Dendritic cell treated with granulocyte-macrophage colony-stimulating factor and Interleukin-4, amounts not matched to agents 40 ng/mL and 50 ng/mL, for 4 days (primary cell): ENCODE measurements at regions not wholly inside any gene's neighbourhood (a gene's known extent, or its start where the extent isn't known, plus 50 kb on each side); places are given as distances from the start of the nearest gene placed in this dataset.

Experiments used
- H3K27ac Mint-ChIP-seq: one replicate; pipeline ENCODE4 v1.8.0; 2022; ENCODE audit warnings: mild to moderate bottlenecking, mixed read lengths
- H3K27me3 Mint-ChIP-seq: one replicate; pipeline ENCODE4 v1.8.0; 2022; ENCODE audit warnings: mild to moderate bottlenecking, mixed read lengths
- H3K36me3 Mint-ChIP-seq: one replicate; pipeline ENCODE4 v1.8.0; 2022; ENCODE audit warnings: low read depth, mixed read lengths
- H3K4me1 Mint-ChIP-seq: one replicate; pipeline ENCODE4 v1.8.0; 2022; ENCODE audit warnings: low read depth, mixed read lengths
- H3K4me3 Mint-ChIP-seq: one replicate; pipeline ENCODE4 v1.8.0; 2022; ENCODE audit warnings: mild to moderate bottlenecking, moderate library complexity, mixed read lengths
- H3K9me3 Mint-ChIP-seq: one replicate; pipeline ENCODE4 v1.8.0; 2022; ENCODE audit warnings: mixed read lengths
- intact Hi-C: fragments of 100-400 bp; cut with micrococcal nuclease; formaldehyde crosslinking; loops from one replicate; pipeline ENCODE4 v1.15.0; 2022

DNA sequence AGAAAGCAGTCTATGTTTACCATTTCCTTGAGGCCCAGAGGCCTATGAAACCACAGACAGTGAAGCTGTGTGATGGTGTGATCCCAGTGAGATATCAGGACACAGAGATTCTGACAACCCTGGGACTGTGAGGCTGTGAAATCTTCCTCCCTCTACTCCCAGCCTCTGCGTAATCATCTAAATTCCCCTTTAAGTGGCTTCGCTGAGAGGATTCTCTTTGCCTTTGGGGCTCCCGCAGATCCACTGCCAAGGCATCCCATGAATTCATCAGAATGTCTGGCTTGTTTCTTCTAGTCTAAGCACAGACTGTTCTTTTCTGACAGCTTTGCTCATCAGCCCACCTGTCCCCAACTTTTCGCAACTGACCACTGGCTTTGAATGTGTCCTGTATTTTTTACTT is 901.2 kb upstream of the NR2F2 start:
- intact Hi-C loops: no loop called here
- Mint-ChIP-seq H3K9me3 (peaks cover 14% of the 10 kb centered on the region), H3K27me3 (no peaks in the 10 kb centered on the region), H3K4me3 (no peak overlapping the region), H3K27ac (no peak overlapping the region), H3K4me1 (no peaks in the 10 kb centered on the region), H3K36me3 (no peaks in the 10 kb centered on the region)

DNA sequence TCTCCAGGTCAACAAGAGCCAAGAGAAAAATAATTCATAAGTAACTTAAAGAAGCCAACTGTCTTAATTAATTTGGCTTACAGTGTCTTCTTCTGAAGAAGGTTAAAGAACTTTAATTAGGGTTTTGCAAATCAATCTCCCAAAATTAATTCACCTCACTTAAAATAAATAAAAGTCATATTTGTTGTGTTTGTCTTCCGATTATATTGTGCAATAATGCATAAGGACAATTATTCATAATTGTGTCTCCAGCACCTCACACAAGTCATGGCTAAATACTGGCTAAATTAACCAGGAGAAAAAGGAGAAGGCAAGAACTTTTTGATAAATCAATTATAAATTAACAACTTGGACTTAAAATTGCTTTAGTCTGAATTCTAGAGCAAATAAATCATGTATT is 899.0 kb upstream of the NR2F2 start:
- Mint-ChIP-seq H3K4me3 (no peak overlapping the region), H3K27ac (no peak overlapping the region), H3K27me3 (no peaks in the 10 kb centered on the region), H3K9me3 (peaks cover 14% of the 10 kb centered on the region), H3K4me1 (no peaks in the 10 kb centered on the region), H3K36me3 (no peaks in the 10 kb centered on the region)
- intact Hi-C loops: no loop called here

DNA sequence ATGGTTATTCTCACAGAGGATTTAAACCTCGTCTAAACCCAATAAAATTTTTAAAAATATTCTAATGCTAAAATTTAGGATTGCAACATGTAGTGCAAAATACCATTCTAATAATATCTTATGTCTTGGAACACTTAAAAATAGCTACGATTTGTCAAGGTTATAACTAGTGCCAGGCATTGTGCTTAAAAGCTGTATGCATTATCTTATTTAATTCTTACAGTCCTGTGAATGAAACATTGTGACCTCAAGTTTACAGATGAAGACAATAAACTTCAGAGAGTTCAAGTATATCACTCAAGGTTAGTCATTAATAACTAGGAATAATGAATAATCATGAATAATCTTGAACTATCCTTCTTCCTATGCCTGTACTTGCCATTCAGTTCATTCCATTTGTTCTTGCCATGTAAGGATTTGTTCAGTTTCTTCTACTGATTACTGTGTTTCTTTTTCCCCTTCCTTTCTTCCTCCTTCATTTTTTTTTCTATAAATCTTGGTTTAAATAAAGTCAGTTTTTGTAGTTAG is 897.6 kb upstream of the NR2F2 start:
- Mint-ChIP-seq H3K27me3 (no peaks in the 10 kb centered on the region), H3K4me1 (no peaks in the 10 kb centered on the region), H3K36me3 (no peaks in the 10 kb centered on the region), H3K4me3 (no peak overlapping the region), H3K9me3 (peaks cover 14% of the 10 kb centered on the region), H3K27ac (no peak overlapping the region)
- intact Hi-C loops: no loop called here

DNA sequence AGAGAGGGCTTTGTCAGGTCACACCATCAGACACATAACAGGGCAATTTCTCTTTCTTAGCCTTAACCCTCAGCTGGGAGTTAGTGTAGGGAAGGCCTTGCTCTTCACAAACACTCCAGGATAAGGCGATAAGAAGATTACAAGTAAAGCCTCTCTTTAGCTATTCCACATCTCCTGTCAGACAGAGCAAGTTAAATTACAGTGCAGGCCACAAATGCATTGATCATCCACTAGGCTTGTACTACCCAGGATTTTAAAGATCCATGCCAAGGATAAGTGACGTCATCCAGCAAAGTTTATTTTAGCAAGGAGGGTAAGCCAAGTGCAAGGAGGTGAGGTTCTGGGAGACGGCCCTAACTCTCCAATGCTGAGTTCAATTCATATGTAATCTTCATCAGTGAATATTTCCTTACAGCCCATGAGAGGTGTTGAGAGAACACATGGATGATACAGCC is 890.6 kb upstream of the NR2F2 start:
- intact Hi-C loops: no loop called here
- H3K9me3 Mint-ChIP-seq: no peaks in the 10 kb centered on the region
- H3K4me3 Mint-ChIP-seq: no peak overlapping the region
- H3K4me1 Mint-ChIP-seq: no peaks in the 10 kb centered on the region
- no peaks in the 10 kb centered on the region for H3K36me3 Mint-ChIP-seq
- H3K27me3 Mint-ChIP-seq: peaks cover 2% of the 10 kb centered on the region
- H3K27ac Mint-ChIP-seq: no peak overlapping the region

DNA sequence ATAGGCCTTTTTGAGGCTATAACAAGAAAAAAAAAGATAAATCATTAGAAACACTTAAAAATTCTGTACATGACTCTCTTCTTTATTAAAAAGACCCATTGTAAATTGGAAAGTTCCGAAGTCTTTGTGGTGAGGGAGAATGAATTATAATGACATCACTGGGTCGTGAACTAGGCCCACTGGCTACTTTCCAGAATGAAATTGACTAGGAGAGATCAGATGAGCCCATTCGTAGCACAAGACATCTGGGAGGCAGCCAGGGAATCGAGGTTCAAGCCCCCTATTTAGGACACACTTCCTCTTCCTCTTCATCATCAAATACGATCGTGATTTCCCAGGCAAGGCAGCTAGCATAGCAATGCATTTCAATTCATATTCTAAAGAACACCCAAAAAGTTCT is 889.8 kb upstream of the NR2F2 start:
- H3K27ac Mint-ChIP-seq: no peak overlapping the region
- intact Hi-C loops: no loop called here

DNA sequence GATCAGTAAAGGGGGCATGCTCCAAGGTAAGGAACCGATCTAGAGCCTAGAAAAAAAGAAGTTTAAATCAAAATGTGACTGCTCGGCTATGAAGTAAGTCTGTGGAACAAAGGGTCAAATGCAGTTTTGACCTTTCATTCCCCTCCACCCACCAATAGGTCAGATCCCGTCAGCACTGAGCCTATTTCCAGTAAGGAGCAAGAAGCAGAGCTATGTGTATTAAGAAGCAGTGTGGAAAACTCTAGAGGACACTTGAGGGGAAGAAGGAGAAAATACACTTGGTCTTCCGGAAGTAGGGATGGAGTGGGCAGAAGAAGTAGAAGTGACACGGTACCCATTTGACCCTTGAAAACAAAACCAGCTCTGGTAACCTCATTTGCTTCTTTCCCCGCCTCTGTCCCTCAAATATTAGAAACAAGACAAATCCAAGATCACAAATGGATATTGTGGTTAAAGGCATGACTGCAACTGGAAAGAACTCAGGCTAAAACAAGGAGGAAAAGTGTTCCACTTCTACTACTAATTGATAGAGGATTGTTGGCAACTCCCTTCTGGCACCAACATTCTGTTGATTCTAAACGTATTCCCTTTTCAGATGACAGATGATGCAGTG is 888.3 kb upstream of the NR2F2 start:
- H3K27me3 Mint-ChIP-seq: peaks cover 2% of the 10 kb centered on the region
- H3K9me3 Mint-ChIP-seq: no peaks in the 10 kb centered on the region
- H3K4me1 Mint-ChIP-seq: no peaks in the 10 kb centered on the region
- intact Hi-C loops: no loop called here
- no peak overlapping the region for H3K4me3 Mint-ChIP-seq
- no peak overlapping the region for H3K27ac Mint-ChIP-seq
- H3K36me3 Mint-ChIP-seq: no peaks in the 10 kb centered on the region

More for the DNA sequence above, 889.8 kb upstream of the NR2F2 start:
- no peaks in the 10 kb centered on the region for H3K36me3 Mint-ChIP-seq
- H3K9me3 Mint-ChIP-seq: no peaks in the 10 kb centered on the region
- H3K27me3 Mint-ChIP-seq: peaks cover 2% of the 10 kb centered on the region
- no peaks in the 10 kb centered on the region for H3K4me1 Mint-ChIP-seq
- no peak overlapping the region for H3K4me3 Mint-ChIP-seq

DNA sequence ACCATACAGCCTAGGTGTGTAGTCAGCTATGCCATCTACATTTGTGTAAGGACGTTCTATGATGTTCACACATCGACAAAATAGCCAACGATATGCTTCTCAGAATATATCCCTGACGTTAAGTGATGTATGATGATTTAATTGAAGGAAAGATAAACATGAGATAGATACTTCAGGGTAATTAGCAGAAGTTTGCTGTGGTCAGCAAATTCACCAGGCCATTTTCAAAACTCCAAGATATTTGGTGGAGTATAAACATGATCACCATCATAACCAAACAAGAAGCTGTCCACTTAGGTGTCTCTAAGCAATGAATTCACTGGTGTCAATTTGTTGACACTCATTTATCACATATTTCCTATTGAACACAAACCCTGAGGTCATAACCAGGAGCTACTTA is 885.6 kb upstream of the NR2F2 start:
- no peaks in the 10 kb centered on the region for H3K27me3 Mint-ChIP-seq
- H3K4me3 Mint-ChIP-seq: no peak overlapping the region
- H3K4me1 Mint-ChIP-seq: no peaks in the 10 kb centered on the region
- H3K27ac Mint-ChIP-seq: no peak overlapping the region
- H3K36me3 Mint-ChIP-seq: no peaks in the 10 kb centered on the region
- intact Hi-C loops: no loop called here
- no peaks in the 10 kb centered on the region for H3K9me3 Mint-ChIP-seq

DNA sequence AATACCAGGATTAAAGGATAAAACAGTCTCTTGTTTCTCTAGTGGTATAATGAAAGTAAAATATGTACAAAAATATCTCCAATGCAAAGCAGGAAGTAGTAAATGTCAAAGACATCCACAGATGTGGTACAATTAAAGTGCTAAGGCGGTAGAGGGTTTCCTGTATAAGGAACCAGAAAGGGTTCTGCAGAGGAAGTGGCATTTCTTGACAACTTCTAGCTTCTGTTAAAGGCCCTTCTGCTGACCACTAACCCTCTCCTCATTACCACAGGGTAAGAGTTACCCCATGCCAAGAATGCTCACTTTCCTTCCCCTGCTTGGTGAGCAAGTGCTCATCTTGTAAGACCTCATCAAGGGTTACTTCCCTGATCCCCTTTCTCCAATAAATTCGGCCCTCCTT is 883.6 kb upstream of the NR2F2 start:
- H3K27ac Mint-ChIP-seq: no peak overlapping the region

DNA sequence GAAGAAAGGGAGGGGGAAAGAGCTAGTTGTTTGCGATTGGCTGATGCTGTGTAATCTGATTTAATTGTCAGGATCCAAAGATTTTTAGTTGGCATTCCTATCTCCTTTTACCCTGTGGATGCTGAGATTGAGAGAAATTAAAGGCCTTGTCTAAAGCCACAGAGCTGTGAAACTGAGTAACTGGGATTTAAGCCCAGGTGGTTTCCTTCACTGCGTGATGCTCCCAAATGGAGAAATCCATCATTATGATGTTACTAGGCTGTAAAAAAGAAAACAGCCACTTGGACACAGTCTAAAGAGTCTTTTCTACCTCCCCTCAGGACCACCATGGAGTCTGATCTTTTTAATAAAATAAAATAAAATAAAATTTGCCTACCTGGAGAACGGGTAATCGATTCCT is 883.0 kb upstream of the NR2F2 start:
- intact Hi-C loops: no loop called here
- H3K4me3 Mint-ChIP-seq: no peak overlapping the region
- H3K9me3 Mint-ChIP-seq: no peaks in the 10 kb centered on the region
- no peak overlapping the region for H3K27ac Mint-ChIP-seq
- no peaks in the 10 kb centered on the region for H3K36me3 Mint-ChIP-seq
- no peaks in the 10 kb centered on the region for H3K27me3 Mint-ChIP-seq
- no peaks in the 10 kb centered on the region for H3K4me1 Mint-ChIP-seq

More for the DNA sequence above, 883.6 kb upstream of the NR2F2 start:
- H3K4me3 Mint-ChIP-seq: no peak overlapping the region
- H3K36me3 Mint-ChIP-seq: no peaks in the 10 kb centered on the region
- no peaks in the 10 kb centered on the region for H3K9me3 Mint-ChIP-seq
- intact Hi-C loops: no loop called here
- H3K27me3 Mint-ChIP-seq: no peaks in the 10 kb centered on the region
- no peaks in the 10 kb centered on the region for H3K4me1 Mint-ChIP-seq

DNA sequence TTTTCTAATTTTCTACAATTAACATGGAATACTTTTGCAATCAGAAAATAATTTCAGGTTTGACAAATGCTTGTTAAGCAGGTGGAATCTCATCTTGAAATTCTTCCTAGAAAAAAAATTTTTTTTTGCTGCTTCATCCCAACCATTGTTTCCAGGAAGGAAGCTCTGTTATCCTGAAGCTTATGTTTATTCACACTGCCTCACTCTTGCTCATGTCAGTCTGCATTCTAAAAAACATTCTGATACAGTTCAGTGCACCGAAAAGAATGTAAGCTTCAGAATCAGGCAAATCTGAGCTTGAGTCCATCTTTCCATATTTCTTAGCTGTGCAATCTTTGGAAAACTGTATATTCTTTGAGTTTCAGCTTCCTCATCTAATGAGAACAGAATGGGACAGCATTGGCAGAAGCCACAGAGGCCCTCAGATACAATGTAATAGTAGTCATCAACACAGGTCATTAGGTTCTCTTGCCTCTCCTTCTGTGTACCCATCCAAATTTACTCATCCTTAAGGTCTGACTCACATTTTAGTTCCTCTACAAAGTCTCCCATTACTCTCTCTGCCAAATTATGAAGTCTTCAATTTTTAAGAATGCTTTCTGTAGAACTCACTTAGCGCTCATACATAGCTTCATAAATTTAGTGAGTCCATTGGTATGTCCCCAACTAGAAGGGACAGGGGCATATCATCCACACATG is 881.8 kb upstream of the NR2F2 start:
- intact Hi-C loops: no loop called here

DNA sequence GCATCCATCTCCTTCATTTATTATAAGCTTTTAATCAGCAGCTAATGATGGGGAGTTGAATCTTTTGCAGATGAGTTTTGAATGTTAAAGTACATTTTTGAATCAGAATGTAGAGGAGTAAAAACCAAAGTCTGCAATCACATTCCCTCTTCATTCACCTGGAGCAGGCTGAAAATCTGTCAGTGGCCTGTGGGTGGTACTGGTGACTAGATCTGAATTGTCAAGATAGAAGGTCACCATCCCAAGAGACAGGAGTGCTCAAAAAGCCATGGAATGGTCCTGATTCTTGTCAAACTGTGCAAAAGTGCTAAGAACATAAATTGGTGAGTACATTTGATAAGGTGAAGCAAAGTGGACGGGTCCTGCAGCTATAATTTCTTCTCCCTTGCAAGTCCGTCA is 881.3 kb upstream of the NR2F2 start:
- Mint-ChIP-seq H3K9me3 (no peaks in the 10 kb centered on the region), H3K4me3 (no peak overlapping the region), H3K4me1 (no peaks in the 10 kb centered on the region), H3K27me3 (no peaks in the 10 kb centered on the region), H3K36me3 (no peaks in the 10 kb centered on the region), H3K27ac (no peak overlapping the region)
- intact Hi-C loops: no loop called here

More for the DNA sequence above, 881.8 kb upstream of the NR2F2 start:
- H3K36me3 Mint-ChIP-seq: no peaks in the 10 kb centered on the region
- no peak overlapping the region for H3K4me3 Mint-ChIP-seq
- H3K27ac Mint-ChIP-seq: no peak overlapping the region
- no peaks in the 10 kb centered on the region for H3K4me1 Mint-ChIP-seq
- no peaks in the 10 kb centered on the region for H3K27me3 Mint-ChIP-seq
- no peaks in the 10 kb centered on the region for H3K9me3 Mint-ChIP-seq

DNA sequence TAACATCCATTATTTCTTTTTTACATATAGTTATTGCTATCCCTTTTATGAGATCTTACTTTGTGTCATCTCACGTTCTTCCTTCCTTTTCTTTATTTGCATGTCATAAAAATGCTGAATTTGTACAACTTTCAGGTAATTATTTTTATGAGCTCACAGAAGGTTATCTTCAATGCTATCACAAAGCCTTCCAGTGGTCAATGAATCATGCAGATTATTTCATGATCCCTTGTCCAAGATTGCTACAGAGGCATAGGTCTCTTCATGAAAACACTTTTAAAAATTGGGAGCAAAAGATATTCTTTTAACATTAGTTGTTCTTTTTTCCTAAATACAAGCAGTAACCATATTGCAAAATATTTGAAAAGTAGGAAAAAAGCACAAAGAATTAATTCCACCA is 880.1 kb upstream of the NR2F2 start:
- intact Hi-C loops: no loop called here

DNA sequence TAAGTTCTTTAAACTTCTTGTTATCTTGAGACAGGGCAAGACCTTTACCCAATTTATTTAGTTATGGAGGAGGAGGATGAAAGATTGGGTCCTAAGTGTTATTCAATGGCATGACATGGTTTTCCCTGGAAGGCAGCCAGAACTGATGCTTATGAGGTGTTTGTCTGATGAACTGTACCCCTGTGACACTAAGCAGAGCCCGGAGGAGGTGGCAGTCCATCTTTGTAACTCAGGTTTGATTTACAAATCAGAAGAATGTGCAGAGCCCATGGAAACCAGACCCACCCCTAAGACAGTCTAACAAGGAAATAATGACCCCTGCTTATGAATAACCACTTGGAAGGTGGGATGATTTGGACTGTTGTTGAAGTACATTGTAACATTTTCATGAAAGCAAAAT is 878.6 kb upstream of the NR2F2 start:
- intact Hi-C loops: no loop called here

More for the DNA sequence above, 880.1 kb upstream of the NR2F2 start:
- Mint-ChIP-seq H3K36me3 (no peaks in the 10 kb centered on the region), H3K9me3 (no peaks in the 10 kb centered on the region), H3K27ac (no peak overlapping the region), H3K27me3 (no peaks in the 10 kb centered on the region), H3K4me1 (no peaks in the 10 kb centered on the region), H3K4me3 (no peak overlapping the region)

DNA sequence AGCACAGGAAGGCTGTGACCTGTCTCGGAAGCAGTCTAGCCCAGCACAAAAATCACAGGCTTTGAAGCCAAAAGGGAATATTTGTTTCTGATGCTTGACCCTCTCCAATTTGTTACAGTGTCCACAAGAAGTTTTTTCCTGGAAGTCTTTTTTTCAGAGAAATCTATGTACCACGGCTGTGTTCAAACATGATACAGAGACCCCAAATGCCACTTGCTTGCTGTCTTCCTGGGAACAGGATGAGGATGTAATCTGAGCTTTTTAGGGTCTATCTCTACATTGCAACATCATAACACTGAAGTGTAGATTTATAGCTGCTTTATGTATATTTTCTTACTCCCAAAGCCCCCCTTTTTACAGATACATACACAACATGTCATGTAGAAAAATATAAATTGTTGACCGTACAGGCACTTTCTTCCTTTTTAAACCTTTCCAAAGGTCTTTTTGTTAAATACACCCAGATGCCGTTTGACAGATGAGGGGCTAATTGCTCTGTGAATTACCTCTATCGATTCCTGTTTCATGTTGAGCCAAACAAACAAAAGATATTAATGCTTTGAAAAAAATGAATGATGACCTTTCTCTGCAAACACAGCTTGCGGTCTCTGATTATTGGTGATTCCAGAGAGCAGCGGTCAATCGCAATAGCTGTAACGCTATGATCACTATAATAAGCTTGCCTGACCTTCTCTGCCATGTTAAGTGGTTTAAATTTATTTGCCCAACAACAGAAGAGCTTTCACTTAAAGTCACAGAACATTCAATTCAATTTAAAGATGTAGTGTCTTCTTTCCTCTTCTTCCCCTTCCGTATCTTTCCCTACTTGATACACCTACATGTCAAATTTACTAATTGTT is 875.9 kb upstream of the NR2F2 start:
- Mint-ChIP-seq H3K9me3 (no peaks in the 10 kb centered on the region), H3K36me3 (no peaks in the 10 kb centered on the region), H3K4me1 (no peaks in the 10 kb centered on the region), H3K27me3 (peaks cover 1% of the 10 kb centered on the region), H3K4me3 (no peak overlapping the region), H3K27ac (no peak overlapping the region)
- intact Hi-C loops: no loop called here

More for the DNA sequence above, 878.6 kb upstream of the NR2F2 start:
- no peaks in the 10 kb centered on the region for H3K4me1 Mint-ChIP-seq
- no peak overlapping the region for H3K4me3 Mint-ChIP-seq
- no peaks in the 10 kb centered on the region for H3K9me3 Mint-ChIP-seq
- H3K36me3 Mint-ChIP-seq: no peaks in the 10 kb centered on the region
- no peak overlapping the region for H3K27ac Mint-ChIP-seq
- no peaks in the 10 kb centered on the region for H3K27me3 Mint-ChIP-seq
